Sigmoid colon (tissue), 6 donors: ENCODE measurements at regions not wholly inside any gene's neighbourhood (a gene's known extent, or its start where the extent isn't known, plus 50 kb on each side); places are given as distances from the start of the nearest gene placed in this dataset.

Experiments
- DNase-seq: peaks from one replicate; pipeline ENCODE4 v3.0.0-alpha.2; 2019
- H3K27ac ChIP-seq, 4 donors: fragments of 200-600 bp; sonication (generic); one replicate each; pipeline ENCODE4 v1.5.1; 2016 to 2019; ENCODE audit warnings: mild to moderate bottlenecking in 1 of 4
- H3K27me3 ChIP-seq, 3 donors: fragments of 200-600 bp; sonication (generic); one replicate each; pipeline ENCODE4 v1.5.1; 2019; ENCODE audit warnings: mild to moderate bottlenecking in 1 of 3
- H3K36me3 ChIP-seq, 4 donors: fragments of 200-600 bp; sonication (generic); one replicate each; pipeline ENCODE4 v1.5.1; 2016 to 2019
- H3K4me1 ChIP-seq, 4 donors: fragments of 200-600 bp; sonication (generic); one replicate each; pipeline ENCODE4 v1.5.1; 2017 to 2019
- H3K4me3 ChIP-seq, 4 donors: fragments of 200-600 bp; sonication (generic); one replicate each; pipeline ENCODE4 v1.5.1; 2017 to 2019; ENCODE audit warnings: mild to moderate bottlenecking in 2 of 4, moderate library complexity in 1 of 4
- H3K9me3 ChIP-seq, 4 donors: fragments of 200-600 bp in 3 of 4; sonication (generic) in 3 of 4; one replicate each; pipeline versions ENCODE4 v1.5.1 to v1.6.1; 2013 to 2019
- CTCF ChIP-seq, 4 experiments: fragments of 450-650 bp in 3 of 4; fragments of 200-600 bp in 1 of 4; IDR thresholded peaks; one replicate each; pipeline ENCODE4 v1.5.1; 2016 to 2019; ENCODE audit warnings: antibody characterized with exemption in 4 of 4, mild to moderate bottlenecking in 3 of 4, moderate library complexity in 2 of 4
- EP300 ChIP-seq, 4 donors: sonication (generic); formaldehyde crosslinking; IDR thresholded peaks; one replicate each; pipeline ENCODE4 v1.6.1; 2017; ENCODE audit warnings: antibody characterized with exemption in 4 of 4
- POLR2A ChIP-seq, 2 donors: fragments of 450-650 bp; IDR thresholded peaks; one replicate each; pipeline ENCODE4 v1.6.1; 2016; ENCODE audit warnings: antibody characterized with exemption in 2 of 2, mild to moderate bottlenecking in 2 of 2, moderate library complexity in 2 of 2
- POLR2AphosphoS5 ChIP-seq, 4 donors: sonication (generic); formaldehyde crosslinking; IDR thresholded peaks; one replicate each; pipeline ENCODE4 v1.6.1; 2017; ENCODE audit warnings: antibody characterized with exemption in 4 of 4
- WGBS, 2 donors: extraction: QIAGEN DNeasy Blood & Tissue Kit; methylation state at CpG; one replicate each; pipeline ENCODE4 v1.1.7; 2013; 5-methylcytosine and 5-hydroxymethylcytosine counted together
- intact Hi-C: fragments of 100-400 bp; cut with DNase I; formaldehyde crosslinking; loops from one replicate; pipeline ENCODE4 v1.15.1; 2023
- donor health status: healthy with polysubstance abuse.
- donor health status: healthy.

GRCh38 chr11:112614605-112615004 is 346.6 kb upstream of the NCAM1 start:
- intact Hi-C loops: no loop called here
- WGBS, 2 donors: 80 to 81% methylated on average over 1 of the region's 1 CpG
- TF ChIP-seq POLR2A (IDR thresholded peaks at IDR 0.05) (no peak), CTCF (IDR thresholded peaks at IDR 0.05) (no peak), EP300 (IDR thresholded peaks at IDR 0.05) (no peak), POLR2AphosphoS5 (IDR thresholded peaks at IDR 0.05) (no peak)

GRCh38 chr11:112615238-112615637 is 346.0 kb upstream of the NCAM1 start:
- peaks cover 0 to 27% (median 11%) of the 10 kb centered on the region in 4 donors for H3K4me1 ChIP-seq
- intact Hi-C loops: no loop called here
- H3K4me3 ChIP-seq: no peak overlapping the region
- no peaks in the 10 kb centered on the region for H3K36me3 ChIP-seq
- TF ChIP-seq POLR2AphosphoS5 (IDR thresholded peaks at IDR 0.05) (no peak), EP300 (IDR thresholded peaks at IDR 0.05) (no peak), CTCF (IDR thresholded peaks at IDR 0.05) (no peak), POLR2A (IDR thresholded peaks at IDR 0.05) (no peak)
- H3K27me3 ChIP-seq: no peaks in the 10 kb centered on the region
- DNase-seq: no peak
- H3K9me3 ChIP-seq: no peaks in the 10 kb centered on the region
- no peak overlapping the region for H3K27ac ChIP-seq

More at GRCh38 chr11:112614605-112615004, 346.6 kb upstream of the NCAM1 start:
- DNase-seq: no peak
- Histone ChIP-seq H3K27me3 (no peaks in the 10 kb centered on the region), H3K4me1 (peaks cover 0 to 27% (median 11%) of the 10 kb centered on the region in 4 donors), H3K27ac (no peak overlapping the region), H3K4me3 (no peak overlapping the region), H3K36me3 (no peaks in the 10 kb centered on the region), H3K9me3 (no peaks in the 10 kb centered on the region)

- no peaks in the 10 kb centered on the region for H3K36me3 ChIP-seq
- no peaks in the 10 kb centered on the region for H3K9me3 ChIP-seq
- no peak overlapping the region for H3K27ac ChIP-seq
- peaks cover 0 to 27% (median 11%) of the 10 kb centered on the region in 4 donors for H3K4me1 ChIP-seq
- no peak overlapping the region for H3K4me3 ChIP-seq
- intact Hi-C loops: no loop called here
- no peak for TF ChIP-seq POLR2A (IDR thresholded peaks at IDR 0.05)
- no peak for TF ChIP-seq CTCF (IDR thresholded peaks at IDR 0.05)
- no peak for TF ChIP-seq POLR2AphosphoS5 (IDR thresholded peaks at IDR 0.05)
- no peak for TF ChIP-seq EP300 (IDR thresholded peaks at IDR 0.05)
- no peak for DNase-seq
- no peaks in the 10 kb centered on the region for H3K27me3 ChIP-seq
These were observed 345.3 kb upstream of the NCAM1 start for GRCh38 chr11:112615891-112616290.

GRCh38 chr11:112616327-112617097 is 344.7 kb upstream of the NCAM1 start:
- H3K27ac ChIP-seq: no peak overlapping the region
- DNase-seq: no peak
- H3K36me3 ChIP-seq: no peaks in the 10 kb centered on the region
- H3K4me1 ChIP-seq: peaks cover 0 to 24% (median 10%) of the 10 kb centered on the region in 4 donors
- no peak for TF ChIP-seq POLR2A (IDR thresholded peaks at IDR 0.05)
- no peak for TF ChIP-seq EP300 (IDR thresholded peaks at IDR 0.05)
- no peak for TF ChIP-seq POLR2AphosphoS5 (IDR thresholded peaks at IDR 0.05)
- TF ChIP-seq CTCF (IDR thresholded peaks at IDR 0.05): no peak
- H3K4me3 ChIP-seq: no peak overlapping the region
- no peaks in the 10 kb centered on the region for H3K27me3 ChIP-seq
- H3K9me3 ChIP-seq: no peaks in the 10 kb centered on the region
- intact Hi-C loops: no loop called here
- 75 to 82% methylated on average over 4 of the region's 4 CpGs for WGBS, 2 donors

- Histone ChIP-seq H3K27me3 (no peaks in the 10 kb centered on the region), H3K4me1 (peaks cover 0 to 19% (median 10%) of the 10 kb centered on the region in 4 donors), H3K4me3 (no peak overlapping the region), H3K9me3 (no peaks in the 10 kb centered on the region), H3K36me3 (no peaks in the 10 kb centered on the region), H3K27ac (no peak overlapping the region)
- no peak for TF ChIP-seq CTCF (IDR thresholded peaks at IDR 0.05)
- no peak for TF ChIP-seq POLR2AphosphoS5 (IDR thresholded peaks at IDR 0.05)
- no peak for TF ChIP-seq EP300 (IDR thresholded peaks at IDR 0.05)
- no peak for TF ChIP-seq POLR2A (IDR thresholded peaks at IDR 0.05)
- DNase-seq: no peak
- WGBS, 2 donors: 86 to 88% methylated on average over 2 of the region's 2 CpGs
- intact Hi-C loops: no loop called here
These were observed 344.2 kb upstream of the NCAM1 start for GRCh38 chr11:112617098-112617425.
